Fibroblast of lung (primary cell): ENCODE measurements at regions not wholly inside any gene's neighbourhood (a gene's known extent, or its start where the extent isn't known, plus 50 kb on each side); places are given as distances from the start of the nearest gene placed in this dataset.

Source experiments
- CTCF ChIP-seq, 2 donors: IDR thresholded peaks in 1 of 2; conservative IDR thresholded peaks in 1 of 2; 1 replicate in 1 of 2; 2 replicates in 1 of 2; pipeline ENCODE4 v1.5.1; 2011 to 2012; ENCODE audit warnings: low read length in 2 of 2, control low read depth in 1 of 2, inconsistent platforms in 1 of 2, low read depth in 1 of 2, mild to moderate bottlenecking in 1 of 2
- EZH2 ChIP-seq: IDR thresholded peaks from 2 replicates; pipeline ENCODE4 v1.5.1; 2012; ENCODE audit warnings: low read length, control low read depth, mild to moderate bottlenecking; ENCODE audit errors: missing control alignments

- no peak for TF ChIP-seq EZH2
- TF ChIP-seq CTCF (conservative IDR thresholded peaks at IDR 0.05 in 1 of 2, IDR thresholded peaks at IDR 0.05 in 1 of 2; ENCODE audit: low read depth in 1 of 2, low read length in 2 of 2), result no peak
These were observed 528.0 kb downstream of the DACH1 start for GRCh38 chr13:71339005-71339404.
